HPDE6-E6E7 (cell line): ENCODE measurements at regions not wholly inside any gene's neighbourhood (a gene's known extent, or its start where the extent isn't known, plus 50 kb on each side); places are given as distances from the start of the nearest gene placed in this dataset.

Experiments used
- DNase-seq: peaks from one replicate; pipeline ENCODE4 v3.0.0; 2011; ENCODE audit warnings: missing footprints; ENCODE audit errors: extremely low spot score

GRCh38 chr1:59242370-59242769, 54.5 kb upstream of the FGGY start:
- no peak for DNase-seq

- DNase-seq, result no peak
Observed at GRCh38 chr1:59243550-59243949, 53.3 kb upstream of the FGGY start.

DNA sequence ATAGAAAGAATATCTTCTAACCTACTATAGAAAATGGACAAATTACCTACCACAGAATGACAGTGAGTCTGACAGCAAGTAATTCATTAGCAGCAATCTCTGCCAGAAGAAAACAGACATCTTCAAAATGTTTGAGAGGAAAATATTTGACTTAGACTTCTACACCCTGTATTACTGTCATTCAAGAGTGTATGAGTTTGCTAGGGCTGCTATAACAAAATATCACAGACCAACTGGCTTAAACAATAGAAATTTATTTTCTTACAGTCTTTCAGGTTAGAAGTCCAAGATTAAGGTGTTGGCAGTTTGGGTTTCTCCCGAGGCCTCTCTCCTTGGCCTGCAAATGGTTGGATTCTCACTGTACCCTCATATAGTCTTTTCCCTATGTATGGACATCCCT, 52.9 kb upstream of the FGGY start:
- DNase-seq, result no peak

DNA sequence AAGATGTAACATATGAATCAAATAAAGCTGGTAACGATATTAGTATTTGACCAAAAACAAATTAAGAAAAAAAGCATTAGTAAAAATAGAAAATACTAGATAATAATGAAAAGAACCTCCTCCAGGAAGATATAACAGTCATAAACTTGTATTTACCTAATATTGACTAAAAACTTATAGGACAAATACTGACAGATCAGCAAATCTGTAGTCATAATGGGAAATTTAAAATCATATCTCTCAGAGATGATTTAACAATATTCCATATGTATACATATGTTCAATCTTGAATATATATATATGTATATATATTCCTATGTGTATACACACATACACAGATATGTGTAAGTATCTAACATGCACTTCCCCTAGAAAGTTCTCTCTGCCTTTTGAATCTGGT, 52.0 kb upstream of the FGGY start:
- DNase-seq, result no peak
